GM18511 (cell line): ENCODE measurements at regions not wholly inside any gene's neighbourhood (a gene's known extent, or its start where the extent isn't known, plus 50 kb on each side); places are given as distances from the start of the nearest gene placed in this dataset.
A peak's percentile ranks its signal among the peaks of the same experiment; 100 is the strongest.
"Not testable (repeated sequence)": the region's sequence is repeated elsewhere in the genome, so short reads cannot be mapped to it uniquely, and the experiment has no call there.

Experiments
- ATAC-seq: cut with Tn5 transposase; IDR thresholded peaks from one replicate; pipeline ENCODE4 v1.9.1; 2021; ENCODE audit warnings: mild to moderate bottlenecking, moderate library complexity; ENCODE audit not compliant: unreplicated experiment

DNA sequence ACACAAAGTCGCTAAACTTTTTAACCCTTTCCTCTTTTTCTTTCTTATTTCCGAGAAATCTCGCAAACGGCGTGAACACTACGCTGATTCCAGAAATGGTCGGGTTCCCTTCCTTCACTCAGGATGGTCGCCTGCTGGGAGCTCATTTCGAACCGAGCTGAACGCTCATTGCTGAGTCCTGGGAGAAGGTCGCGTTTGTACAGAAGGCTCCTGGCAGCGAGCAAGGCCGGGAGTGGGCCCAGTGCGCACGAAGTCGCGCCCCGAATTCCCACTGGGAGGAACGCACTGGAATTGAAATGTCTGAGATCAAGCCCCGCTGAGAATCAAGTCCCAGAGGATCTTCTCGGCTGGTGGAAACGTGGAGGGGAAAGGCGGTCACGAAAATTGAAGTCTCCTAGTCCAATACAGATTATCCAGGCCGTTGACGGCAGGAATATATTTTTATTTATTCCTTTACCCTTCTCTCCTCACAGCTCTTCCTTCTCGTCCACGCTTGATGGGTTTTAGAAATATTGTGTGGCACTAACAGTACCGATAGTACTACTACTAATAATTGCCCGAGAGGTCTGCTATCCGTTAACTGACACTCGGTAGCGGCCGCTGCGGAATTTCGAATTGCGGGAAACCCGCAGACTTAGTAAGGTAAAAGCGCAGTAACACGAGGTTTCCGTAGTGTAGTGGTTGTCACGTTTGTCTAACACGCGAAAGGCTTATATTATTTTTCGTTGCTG, 207.2 kb upstream of the ZNF184 start:
- no peak for ATAC-seq

DNA sequence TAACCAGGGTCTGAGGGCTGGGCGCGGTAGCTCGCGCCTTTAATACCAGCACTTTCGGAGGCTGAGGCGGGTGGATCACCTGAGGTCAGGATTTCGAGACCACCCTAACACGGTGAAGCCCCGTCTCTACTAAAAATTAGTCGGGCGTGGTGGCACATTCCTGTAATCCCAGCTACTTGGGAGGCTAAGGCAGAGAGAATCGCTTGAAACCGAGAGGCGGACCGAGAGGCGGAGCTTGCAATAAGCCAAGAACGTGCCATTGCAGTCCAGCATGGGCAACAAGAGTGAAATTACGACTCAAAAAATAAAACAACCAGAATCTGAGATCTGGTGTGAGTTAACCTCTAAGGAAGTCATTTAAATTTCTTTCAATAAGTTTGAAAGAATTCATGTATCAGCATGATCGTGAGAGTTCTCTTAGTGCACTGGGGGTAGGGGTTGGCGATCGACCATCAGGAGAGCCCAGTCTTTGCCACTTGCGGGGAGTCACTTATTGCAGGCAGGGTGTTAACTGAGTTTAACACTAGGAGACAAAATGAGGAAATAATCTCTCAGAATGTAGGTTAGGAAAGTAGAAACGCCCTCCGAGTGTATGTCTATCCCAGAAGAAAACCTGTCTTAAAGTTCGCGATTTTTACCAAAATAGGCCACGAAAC, 206.5 kb upstream of the ZNF184 start:
- ATAC-seq = no peak

DNA sequence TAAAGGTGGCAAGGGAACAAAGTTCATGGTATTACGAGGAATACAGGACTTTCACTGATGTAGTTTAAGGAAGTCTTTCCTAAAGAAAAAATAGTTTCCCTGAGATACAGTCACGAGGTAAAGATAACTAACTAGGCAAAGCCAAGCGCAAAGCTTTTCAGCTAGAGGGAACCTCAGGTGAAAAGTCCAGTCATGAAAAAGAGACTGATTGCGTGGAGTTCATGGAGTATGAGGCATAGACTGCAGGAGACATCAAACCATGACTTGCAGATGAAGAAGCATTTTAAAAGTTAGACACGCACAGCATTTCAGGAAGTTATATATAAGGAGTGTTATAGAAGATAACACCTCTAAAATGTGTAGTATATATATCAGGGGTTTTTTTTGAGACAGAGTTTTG, 205.6 kb upstream of the ZNF184 start:
- no peak for ATAC-seq

DNA sequence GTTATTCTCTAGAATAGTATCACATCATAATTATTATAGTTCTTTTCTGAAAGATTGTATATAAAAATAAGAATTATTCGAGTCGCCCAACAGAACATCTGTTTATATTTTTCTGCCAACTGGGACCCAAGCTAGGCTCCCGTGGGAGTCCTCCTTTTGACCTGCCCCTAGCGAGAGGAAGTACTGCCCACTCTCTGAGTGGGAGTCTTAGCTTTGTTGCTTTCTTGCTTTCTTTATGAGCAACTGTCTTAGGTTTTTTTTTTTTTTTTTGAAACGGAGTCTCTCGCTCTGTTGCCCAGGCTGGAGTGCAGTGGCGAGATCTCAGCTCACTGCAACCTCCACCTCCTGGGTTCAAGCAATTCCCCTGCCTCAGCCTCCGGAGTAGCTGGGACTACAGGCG, 202.0 kb upstream of the ZNF184 start:
- ATAC-seq = no peak

DNA sequence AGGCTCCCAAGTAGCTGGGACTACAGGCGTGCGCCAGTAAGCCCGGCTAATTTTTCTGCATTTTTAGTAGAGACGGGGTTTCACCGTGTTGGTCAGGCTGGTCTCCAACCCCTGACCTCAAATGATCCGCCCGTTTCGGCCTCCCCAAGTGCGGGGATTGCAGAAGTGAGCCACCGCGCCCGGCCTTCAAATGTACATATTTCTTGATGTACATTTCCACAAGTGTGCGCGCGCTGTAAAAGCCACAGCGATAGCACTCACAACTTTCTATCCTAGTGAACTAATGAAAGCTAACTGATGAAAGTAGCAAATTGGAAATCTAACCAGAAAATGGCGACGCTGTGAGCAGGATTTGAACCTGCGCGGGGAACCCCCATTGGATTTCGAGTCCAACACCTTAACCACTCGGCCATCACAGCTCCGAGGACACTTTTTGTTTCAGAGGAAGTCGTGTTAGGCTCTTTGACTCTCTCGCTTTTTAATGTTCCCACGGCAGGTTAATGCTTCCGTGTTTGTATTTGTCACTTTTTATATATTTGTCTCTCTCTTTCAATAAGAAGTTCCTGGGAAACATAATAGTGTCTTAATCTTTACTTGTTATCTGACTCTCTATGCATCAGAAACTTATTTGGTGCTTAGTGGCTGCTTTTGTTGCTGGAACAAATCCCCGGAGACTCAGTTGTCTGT, 199.4 kb upstream of the ZNF184 start:
- peak; percentile 68 for ATAC-seq

DNA sequence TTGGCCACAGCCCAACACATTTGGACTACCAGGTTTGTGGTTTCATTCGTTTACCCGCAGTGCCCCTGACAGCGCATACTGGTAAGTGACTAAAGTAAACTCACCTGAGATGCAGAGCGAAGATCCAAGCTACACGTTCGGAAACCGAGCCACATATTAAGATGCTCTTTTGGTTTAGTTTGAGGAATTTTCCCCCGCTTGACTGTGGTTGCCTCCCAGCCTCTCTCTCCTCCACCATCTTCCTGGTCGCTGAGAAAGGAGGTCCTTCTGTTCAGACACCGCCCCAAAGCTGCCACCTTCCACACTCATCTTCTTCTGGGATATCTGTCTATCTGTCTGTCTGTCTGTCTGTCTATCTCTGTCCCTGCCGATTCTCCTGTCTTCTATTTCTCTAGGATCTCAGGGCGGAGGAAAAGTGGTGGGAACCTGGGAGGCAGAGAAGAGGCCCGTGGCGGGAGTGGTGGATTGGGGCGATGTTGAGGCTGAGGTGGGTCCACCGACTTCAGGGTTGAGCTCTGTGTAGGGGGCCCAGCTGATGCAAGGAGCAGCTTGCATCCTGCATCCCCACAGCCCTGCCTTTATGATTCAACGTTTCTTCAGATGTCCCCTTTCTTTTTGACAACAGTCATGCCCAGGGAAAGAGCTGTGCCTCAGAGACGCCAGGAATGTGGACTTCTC, 196.9 kb upstream of the ZNF184 start:
- no peak for ATAC-seq

DNA sequence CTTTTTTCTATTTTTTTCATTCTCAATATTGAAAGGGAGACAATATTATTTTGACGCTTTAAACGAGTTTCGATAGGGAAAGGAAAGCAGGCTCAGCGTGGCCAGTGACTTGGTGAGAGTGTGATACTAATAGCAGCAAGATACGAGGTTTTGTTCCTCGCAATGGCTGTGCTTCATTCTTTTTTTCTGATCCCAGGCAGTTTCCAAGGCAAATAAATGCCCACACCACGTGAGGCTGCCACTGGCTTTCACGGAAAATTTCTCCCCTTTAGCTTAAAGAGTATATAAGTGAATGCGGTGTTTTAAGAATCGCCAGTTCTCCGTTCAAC, 196.4 kb upstream of the ZNF184 start:
- ATAC-seq = no peak

DNA sequence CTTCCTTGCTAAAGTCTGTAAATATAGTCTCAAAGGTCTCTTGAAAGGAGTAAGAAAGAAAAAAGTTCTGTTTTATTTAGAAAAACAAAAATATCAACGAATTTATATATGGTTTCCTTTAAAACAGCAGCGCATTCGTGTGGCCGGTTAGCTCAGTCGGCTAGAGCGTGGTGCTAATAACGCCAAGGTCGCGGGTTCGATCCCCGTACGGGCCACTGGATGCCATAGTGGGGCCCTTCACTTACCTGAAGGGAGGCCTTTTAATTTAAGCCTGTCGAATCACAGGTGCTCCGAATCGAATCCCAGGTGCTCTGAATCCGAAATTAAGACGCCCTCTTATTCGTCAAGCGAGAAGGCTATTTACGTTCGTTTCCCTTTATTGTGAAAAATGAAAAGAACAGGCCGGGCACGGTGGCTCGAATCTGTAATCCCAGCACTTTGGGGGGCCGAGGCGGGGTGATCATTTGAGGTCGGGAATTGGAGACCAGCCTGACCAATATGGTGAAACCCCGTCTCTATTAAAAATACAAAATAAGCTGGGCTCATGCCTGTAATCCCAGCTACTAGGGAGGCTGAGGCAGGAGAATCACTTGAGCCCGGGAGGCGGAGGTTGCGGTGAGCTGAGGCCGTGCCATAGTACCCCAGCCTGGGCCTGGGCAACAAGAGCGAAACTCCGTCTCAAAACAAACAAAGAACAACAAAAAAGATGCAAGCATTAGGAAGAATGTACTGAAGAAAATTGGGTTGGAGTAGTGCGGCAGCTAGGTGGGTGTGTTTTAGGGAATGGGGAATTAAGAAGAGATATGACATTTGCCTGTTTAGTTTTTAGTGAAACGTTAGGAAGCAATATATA, 195.8 kb upstream of the ZNF184 start:
- ATAC-seq = no peak

DNA sequence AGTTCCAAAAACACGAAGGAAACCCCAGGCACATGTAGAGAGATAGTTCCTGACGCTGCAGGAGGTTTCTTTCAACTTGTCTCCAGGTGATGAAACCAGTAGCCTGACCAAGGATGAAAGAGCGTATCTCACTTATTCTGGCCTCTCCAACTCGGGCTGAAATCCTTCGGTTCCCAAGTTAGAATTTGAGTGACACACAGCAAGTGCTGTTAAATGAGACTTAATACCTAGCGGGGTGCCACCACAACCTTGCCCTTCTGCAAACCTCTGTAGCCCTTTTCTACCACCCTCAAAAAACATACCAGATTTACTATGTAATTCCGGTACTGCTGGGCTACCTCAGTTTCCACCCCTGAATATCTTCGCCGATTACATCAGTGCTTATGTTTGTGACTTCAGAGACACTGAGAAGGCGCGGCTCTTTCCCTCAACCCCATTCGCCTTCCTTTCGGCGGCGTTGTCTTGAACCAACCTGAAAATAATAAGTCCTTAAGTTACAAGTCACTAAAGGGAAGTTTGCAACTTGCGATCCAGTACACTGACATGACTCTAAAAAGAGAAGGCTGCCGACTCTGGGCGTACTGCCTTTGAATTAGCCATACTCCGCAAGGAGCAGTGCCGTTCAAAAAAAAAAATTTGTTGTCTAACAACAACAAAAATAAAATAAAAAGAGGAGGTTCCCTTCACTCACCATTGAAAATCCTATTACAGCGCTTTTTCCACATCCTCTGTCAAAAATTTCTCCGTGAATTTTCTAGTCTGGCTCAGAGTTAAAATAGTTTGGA, 194.9 kb upstream of the ZNF184 start:
- no peak for ATAC-seq

DNA sequence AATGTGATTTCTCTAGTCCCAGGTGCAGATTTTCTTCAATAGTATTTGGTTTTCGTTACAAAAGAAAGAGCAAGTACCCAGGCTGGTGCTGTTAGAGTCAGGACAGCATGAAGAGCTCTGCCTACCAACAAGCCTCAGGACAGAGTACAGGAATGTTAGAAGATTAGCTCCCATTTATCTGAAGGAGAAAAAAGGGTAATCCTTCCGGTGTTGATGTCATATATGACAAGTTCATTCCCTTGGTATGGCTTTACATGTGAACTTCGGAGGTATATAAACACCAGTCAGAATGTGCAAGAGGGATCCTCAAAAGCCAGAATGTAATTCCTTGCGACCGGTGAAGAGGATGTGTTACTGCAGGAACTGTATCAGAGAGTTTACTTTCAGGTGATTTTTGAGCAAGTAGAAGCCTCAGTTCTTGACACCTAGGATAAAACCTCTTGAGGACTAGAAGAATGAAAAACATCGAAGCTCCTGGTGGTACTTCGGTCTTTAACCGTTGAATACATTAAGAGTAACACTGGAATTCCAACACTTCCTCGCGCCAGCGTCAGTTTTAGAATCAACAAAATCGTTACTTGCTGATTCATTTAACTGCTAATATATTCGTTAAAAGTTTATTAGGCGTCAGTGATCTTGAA, 194.2 kb upstream of the ZNF184 start:
- no peak for ATAC-seq

DNA sequence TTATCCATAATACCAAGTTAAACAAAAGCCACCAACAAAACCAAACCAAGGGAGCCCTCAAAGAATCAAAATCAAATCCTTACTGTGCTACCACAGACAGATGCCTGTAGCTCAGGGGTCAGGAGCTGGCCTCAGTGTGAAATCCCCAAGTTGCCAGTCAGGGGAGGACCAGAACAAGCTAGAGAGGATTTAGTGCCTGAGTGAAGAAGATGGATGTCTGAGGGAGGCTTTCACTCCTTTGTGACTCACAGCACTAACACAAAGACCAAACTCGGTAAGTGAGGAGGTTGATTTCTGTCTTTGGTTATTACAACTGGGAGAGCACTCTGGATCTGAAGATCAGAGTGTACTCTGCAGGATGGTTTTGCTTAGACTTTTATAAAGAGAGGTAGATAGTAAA, 189.9 kb upstream of the ZNF184 start:
- ATAC-seq = no peak

DNA sequence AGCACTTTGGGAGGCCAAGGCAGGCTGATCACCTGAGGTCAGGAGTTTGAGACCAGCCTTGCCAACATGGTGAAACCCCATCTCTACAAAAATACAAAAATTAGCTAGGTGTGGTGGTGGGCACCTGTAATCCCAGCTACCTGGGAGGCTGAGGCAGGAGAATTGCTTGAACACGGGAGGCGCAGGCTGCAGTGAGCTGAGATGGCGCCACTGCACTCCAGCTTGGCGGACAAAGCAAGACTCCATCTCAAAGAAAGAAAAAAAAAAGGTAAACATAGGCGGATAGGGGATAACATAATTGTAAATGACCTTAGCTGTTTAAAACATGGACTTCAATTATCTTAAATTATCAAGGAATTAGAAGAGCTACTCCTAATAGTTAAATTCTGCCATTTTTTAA, 189.3 kb upstream of the ZNF184 start:
- ATAC-seq = not testable (repeated sequence)

DNA sequence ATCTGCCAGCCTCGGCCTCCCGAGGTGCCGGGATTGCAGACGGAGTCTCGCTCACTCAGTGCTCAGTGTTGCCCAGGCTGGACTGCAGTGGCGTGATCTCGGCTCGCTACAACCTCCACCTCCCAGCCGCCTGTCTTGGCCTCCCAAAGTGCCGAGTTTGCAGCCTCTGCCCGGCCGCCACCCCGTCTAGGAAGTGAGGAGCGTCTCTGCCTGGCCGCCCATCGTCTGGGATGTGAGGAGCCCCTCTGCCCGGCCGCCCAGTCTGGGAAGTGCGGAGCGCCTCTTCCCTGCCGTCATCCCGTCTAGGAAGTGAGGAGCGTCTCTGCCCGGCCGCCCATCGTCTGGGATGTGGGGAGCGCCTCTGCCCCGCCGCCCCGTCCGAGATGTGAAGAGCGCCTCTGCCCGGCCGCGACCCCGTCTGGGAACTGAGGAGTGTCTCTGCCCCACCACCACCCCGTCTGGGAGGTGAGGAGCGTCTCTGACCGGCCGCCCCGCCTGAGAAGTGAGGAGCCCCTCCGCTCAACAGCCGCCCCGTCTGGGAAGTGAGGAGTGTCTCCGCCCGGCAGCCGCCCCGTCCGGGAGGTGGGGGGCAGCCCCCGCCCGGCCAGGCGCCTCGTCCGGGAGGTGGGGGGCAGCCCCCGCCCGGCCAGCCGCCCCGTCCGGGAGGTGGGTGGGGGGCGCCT, 180.4 kb upstream of the ZNF184 start:
- ATAC-seq = not testable (repeated sequence)

DNA sequence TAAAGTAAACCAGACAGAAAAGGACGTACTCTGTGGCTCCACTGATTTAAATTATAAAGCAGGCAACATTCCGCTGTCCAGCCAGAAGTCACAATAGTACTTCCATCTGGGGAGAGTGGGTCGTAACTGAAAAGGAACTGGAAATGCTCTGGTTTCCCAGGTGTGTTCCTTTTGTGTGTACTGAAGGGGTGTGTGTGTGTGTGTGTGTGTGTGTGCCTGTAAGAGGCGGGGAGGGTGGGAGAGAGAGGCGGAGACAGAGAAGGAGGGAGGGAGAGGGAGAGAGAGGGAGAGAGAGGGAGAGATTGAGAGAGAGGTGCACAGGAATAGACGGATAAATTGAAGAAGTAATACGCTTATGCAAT, 178.4 kb upstream of the ZNF184 start:
- no peak for ATAC-seq

DNA sequence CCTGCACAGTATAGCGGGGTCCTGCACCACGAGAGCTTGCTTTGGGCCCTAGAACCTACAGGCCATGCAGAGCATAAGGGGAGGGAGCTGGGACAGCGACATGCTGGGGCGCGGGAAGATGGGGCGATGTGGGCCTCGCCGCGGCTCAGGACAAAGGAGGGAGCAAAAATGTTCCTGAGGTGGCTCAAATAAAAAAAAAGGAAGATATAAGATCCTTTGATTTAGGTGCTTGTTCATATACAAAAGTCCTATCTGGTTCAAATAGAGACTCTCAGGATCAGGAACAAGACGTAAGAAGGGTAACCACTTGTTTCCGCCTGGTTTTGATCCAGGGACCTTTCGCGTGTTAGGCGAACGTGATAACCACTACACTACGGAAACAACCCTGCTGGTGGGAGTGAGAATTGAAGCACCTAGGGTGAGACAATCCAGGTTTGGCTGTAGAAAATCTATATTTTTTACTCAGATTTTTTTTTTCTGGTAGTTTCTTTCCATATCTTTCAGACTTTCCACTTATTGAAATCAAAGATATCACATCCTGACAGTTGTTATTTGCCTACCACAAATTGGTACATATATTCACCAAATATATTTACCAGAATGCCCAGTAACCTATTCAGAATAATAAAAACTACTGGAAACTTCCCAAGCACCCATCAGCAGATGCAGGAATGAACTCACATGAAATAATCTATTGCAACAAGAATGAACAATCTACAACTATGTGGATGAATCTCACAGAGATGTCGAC, 177.9 kb upstream of the ZNF184 start:
- ATAC-seq = no peak

DNA sequence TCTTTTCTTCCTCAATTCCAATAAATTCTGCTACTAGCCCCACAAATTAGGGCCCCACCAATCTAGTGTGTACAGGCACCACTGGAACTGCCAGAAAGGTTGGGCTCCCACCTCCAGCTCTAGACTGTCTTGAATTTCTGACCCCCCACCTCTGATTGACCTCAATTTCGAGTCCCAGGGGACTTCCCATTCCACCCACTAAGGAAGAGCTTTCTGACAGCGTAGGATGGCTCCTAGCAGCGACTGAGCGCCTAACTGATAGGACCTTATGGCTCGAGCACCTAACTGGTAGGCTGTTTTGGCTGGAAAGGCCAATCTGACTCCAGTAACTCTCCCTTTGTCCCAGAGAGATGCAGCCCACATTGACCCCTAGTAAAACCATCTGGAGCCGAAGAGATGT, 171.6 kb upstream of the ZNF184 start:
- no peak for ATAC-seq

DNA sequence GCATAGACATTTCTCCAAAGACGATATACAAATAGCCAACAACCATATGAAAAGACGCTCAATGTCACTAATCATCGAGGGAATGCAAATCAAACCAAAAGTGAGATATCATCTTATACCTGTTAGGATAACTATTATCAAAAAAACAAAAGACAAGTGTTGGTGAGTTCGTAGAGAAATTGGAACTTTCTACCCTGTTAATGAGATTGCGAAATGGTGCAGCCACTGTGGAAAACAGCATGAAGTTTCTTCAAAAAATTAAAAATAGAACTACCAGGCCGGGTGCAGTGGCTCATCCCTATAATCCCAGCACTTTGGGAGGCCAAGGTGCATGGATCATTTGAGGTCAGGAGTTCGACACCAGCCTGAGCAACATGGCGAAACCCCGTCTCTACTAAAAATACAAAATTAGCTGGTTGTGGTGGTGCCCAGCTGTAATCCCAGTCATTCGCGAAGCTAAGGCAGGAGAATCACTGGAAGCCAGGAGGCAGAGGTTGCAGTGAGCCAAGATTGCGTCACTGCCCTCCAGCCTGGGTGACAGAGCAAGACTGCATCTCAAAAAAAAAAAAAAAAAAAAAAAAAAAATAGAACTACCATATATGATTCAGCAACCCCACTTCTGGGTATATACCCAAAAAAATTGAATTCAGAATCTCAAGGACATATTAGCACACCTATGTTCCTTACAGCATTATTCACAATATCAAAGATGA, 170.0 kb upstream of the ZNF184 start:
- ATAC-seq = no peak

DNA sequence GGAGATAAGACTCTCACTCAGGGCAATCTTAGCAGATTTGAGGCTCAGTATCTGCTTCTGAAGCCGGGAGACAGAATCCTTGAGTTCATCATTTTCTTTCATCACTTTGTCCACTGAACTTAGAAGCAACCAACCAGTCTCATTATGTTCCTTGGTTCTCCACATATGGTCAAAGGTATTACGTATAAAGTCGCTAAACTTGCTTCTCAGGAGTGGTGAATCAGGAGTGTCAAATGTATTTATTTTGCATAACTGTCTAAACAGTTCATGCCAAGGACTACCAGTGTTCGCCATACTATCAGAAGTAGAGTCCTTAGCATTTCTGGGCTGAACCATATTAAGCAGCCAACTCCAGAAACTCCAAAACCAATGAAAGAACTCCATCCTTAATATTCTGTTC, 163.0 kb upstream of the ZNF184 start:
- not testable (repeated sequence) for ATAC-seq
